ENCODE measurements at regions not wholly inside any gene's neighbourhood (a gene's known extent, or its start where the extent isn't known, plus 50 kb on each side); places are given as distances from the start of the nearest gene placed in this dataset.

- no peak for DNase-seq (ENCODE audit: extremely low spot score)
- POLR2A ChIA-PET = no interaction called here
- no peak for TF ChIP-seq CTCF (IDR thresholded peaks at IDR 0.05; ENCODE audit: control extremely low read depth, extremely low read depth, low read depth, missing control alignments)
- CTCF ChIA-PET = interaction anchor here (1.3 kb wide), 1 partner anchor 18 kb away, joined by 3 read pairs; no protein-coding TSS in a partner anchor
Measured at GRCh38 chr2:103785956-103786355, 1024.1 kb downstream of the TMEM182 start.

DNA sequence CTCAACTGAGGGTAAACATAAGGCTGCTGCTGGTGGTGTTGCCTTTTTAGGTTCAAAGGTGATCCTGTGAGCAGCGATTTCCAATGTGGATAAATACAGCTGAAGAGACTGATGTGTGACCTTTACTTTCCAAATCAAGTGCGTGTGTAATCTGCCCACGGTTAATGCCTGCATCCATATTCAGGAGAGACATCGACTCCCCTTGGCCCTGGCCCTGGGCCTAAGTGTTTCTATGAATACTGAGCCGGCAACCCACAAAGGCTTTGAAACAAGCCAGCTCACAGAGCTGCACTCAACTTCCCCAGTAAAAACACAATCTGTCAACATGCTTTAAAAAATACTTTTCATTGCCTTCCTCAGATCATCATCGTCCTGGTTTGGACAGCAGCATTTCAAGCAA is 1026.6 kb downstream of the TMEM182 start:
- CTCF ChIA-PET = no interaction called here
- POLR2A ChIA-PET = no interaction called here
- no peak for DNase-seq (ENCODE audit: extremely low spot score)
- TF ChIP-seq CTCF (IDR thresholded peaks at IDR 0.05; ENCODE audit: control extremely low read depth, extremely low read depth, low read depth, missing control alignments) = no peak

GRCh38 chr2:103788951-103789350 is 1027.1 kb downstream of the TMEM182 start:
- no peak for DNase-seq (ENCODE audit: extremely low spot score)
- ChIA-PET POLR2A (no interaction called here), CTCF (no interaction called here)
- no peak for TF ChIP-seq CTCF (IDR thresholded peaks at IDR 0.05; ENCODE audit: control extremely low read depth, extremely low read depth, low read depth, missing control alignments)

DNA sequence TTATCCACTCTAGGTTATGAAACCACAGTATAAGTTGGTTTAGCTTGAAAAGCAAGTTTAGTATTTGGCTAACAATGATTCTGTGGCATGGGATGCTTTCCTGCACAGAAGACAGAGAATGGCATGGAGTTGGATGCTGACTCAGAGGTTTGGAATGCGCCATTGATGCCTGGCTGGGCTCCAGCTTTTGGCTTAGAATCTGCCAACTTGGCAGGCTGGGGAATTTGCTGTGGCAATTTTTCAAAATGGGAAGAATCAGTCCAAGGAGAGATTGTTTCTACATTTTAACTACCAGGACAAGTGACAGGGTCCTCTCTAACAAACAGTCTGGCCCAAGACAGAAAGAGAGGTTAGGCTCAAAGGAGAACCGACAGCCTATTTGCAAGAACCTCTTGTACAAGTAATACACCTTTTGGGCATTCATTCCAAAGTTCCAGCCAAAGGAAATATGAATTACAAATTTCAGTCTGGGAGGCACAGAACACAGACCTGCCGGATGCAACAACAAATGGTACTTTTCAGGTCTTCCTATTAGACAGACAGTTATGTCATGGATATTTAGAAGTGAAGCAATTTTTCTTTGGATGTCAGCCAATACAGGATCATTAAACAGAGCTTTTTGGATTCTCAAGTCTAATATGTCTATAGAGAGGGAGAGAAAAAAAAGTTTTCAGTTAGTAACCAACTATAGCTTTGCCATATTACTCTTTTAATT is 1027.7 kb downstream of the TMEM182 start:
- ChIA-PET CTCF (no interaction called here), POLR2A (no interaction called here)
- DNase-seq (ENCODE audit: extremely low spot score) = no peak
- TF ChIP-seq CTCF (IDR thresholded peaks at IDR 0.05; ENCODE audit: control extremely low read depth, extremely low read depth, low read depth, missing control alignments) = no peak

- no peak for TF ChIP-seq CTCF (IDR thresholded peaks at IDR 0.05; ENCODE audit: control extremely low read depth, extremely low read depth, low read depth, missing control alignments)
- ChIA-PET POLR2A (no interaction called here), CTCF (no interaction called here)
- no peak for DNase-seq (ENCODE audit: extremely low spot score)
Measured at GRCh38 chr2:103792042-103792441, 1030.2 kb downstream of the TMEM182 start.

- CTCF ChIA-PET = no interaction called here
- DNase-seq (ENCODE audit: extremely low spot score) = no peak
- no peak for TF ChIP-seq CTCF (IDR thresholded peaks at IDR 0.05; ENCODE audit: control extremely low read depth, extremely low read depth, low read depth, missing control alignments)
- POLR2A ChIA-PET = no interaction called here
Measured at GRCh38 chr2:103798291-103798690, 1036.5 kb downstream of the TMEM182 start.
